OCI-LY3 (cell line): ENCODE measurements at regions not wholly inside any gene's neighbourhood (a gene's known extent, or its start where the extent isn't known, plus 50 kb on each side); places are given as distances from the start of the nearest gene placed in this dataset.

Experiments
- CTCF ChIP-seq: fragments of 200-600, 300-600 bp; sonication (generic); IDR thresholded peaks from 2 replicates; pipeline ENCODE4 v1.5.1; 2014; ENCODE audit warnings: antibody characterized with exemption, low read length, low read depth
- EZH2phosphoT487 ChIP-seq: fragments of 200-600 bp; shearing (Covaris generic); IDR thresholded peaks from 2 replicates; pipeline ENCODE4 v1.6.1; 2018; ENCODE audit warnings: antibody characterized with exemption, mixed run types, low read depth

GRCh38 chr3:75272691-75273090 is 391.4 kb upstream of the FRG2C start:
- TF ChIP-seq CTCF = no peak
- no peak for TF ChIP-seq EZH2phosphoT487
